ENCODE measurements at regions not wholly inside any gene's neighbourhood (a gene's known extent, or its start where the extent isn't known, plus 50 kb on each side); places are given as distances from the start of the nearest gene placed in this dataset.

GRCh38 chr5:125597338-125597737 lies 825.9 kb upstream of the GRAMD2B start:
- Histone ChIP-seq H3K27me3 (no peaks in the 10 kb centered on the region), H3K36me3 (no peaks in the 10 kb centered on the region), H3K27ac (no peak overlapping the region), H3K4me3 (no peak overlapping the region), H3K9me3 (no peaks in the 10 kb centered on the region), H3K4me1 (no peaks in the 10 kb centered on the region)
- DNase-seq (no peak), ATAC-seq (no peak)
- in situ Hi-C loops (cut with MboI; ENCODE audit: low sequenced_read_pairs in 4 of 4) = no loop called here
- intact Hi-C loops (cut with DNase I; ENCODE audit: low total_unique reads) = no loop called here
- TF ChIP-seq CTCF (IDR thresholded peaks at IDR 0.05 in 4 of 5, conservative IDR thresholded peaks at IDR 0.05 in 1 of 5) (no peak), POLR2A (IDR thresholded peaks at IDR 0.05) (no peak)

GRCh38 chr5:125600559-125600958 lies 822.6 kb upstream of the GRAMD2B start:
- DNase-seq = no peak
- in situ Hi-C loops (cut with MboI; ENCODE audit: low sequenced_read_pairs in 4 of 4) (no loop called here), intact Hi-C loops (cut with DNase I; ENCODE audit: low total_unique reads) (no loop called here)
- Histone ChIP-seq H3K36me3 (no peaks in the 10 kb centered on the region), H3K4me1 (no peaks in the 10 kb centered on the region), H3K27me3 (no peaks in the 10 kb centered on the region), H3K9me3 (no peaks in the 10 kb centered on the region), H3K4me3 (no peak overlapping the region), H3K27ac (no peak overlapping the region)
- TF ChIP-seq CTCF (IDR thresholded peaks at IDR 0.05 in 4 of 5, conservative IDR thresholded peaks at IDR 0.05 in 1 of 5) (no peak), POLR2A (IDR thresholded peaks at IDR 0.05) (no peak)
- no peak for ATAC-seq

GRCh38 chr5:125602184-125602583 lies 821.0 kb upstream of the GRAMD2B start:
- no peak overlapping the region for H3K4me3 ChIP-seq
- no peaks in the 10 kb centered on the region for H3K36me3 ChIP-seq
- H3K4me1 ChIP-seq = no peaks in the 10 kb centered on the region
- H3K27ac ChIP-seq = no peak overlapping the region
- intact Hi-C loops (cut with DNase I; ENCODE audit: low total_unique reads) = no loop called here
- in situ Hi-C loops (cut with MboI; ENCODE audit: low sequenced_read_pairs in 4 of 4) = no loop called here
- TF ChIP-seq POLR2A (IDR thresholded peaks at IDR 0.05) = no peak
- TF ChIP-seq CTCF (IDR thresholded peaks at IDR 0.05 in 4 of 5, conservative IDR thresholded peaks at IDR 0.05 in 1 of 5) = no peak
- no peaks in the 10 kb centered on the region for H3K27me3 ChIP-seq
- DNase-seq = no peak
- no peak for ATAC-seq
- H3K9me3 ChIP-seq = no peaks in the 10 kb centered on the region

- Histone ChIP-seq H3K9me3 (no peaks in the 10 kb centered on the region), H3K4me3 (no peak overlapping the region), H3K27me3 (no peaks in the 10 kb centered on the region), H3K36me3 (no peaks in the 10 kb centered on the region), H3K27ac (no peak overlapping the region), H3K4me1 (no peaks in the 10 kb centered on the region)
- no peak for TF ChIP-seq POLR2A (IDR thresholded peaks at IDR 0.05)
- TF ChIP-seq CTCF (IDR thresholded peaks at IDR 0.05 in 4 of 5, conservative IDR thresholded peaks at IDR 0.05 in 1 of 5) = no peak
- no peak for ATAC-seq
- in situ Hi-C loops (cut with MboI; ENCODE audit: low sequenced_read_pairs in 4 of 4) (no loop called here), intact Hi-C loops (cut with DNase I; ENCODE audit: low total_unique reads) (no loop called here)
- DNase-seq = no peak
Measured at GRCh38 chr5:125603321-125603720, 819.9 kb upstream of the GRAMD2B start.

- in situ Hi-C loops (cut with MboI; ENCODE audit: low sequenced_read_pairs in 4 of 4) (no loop called here), intact Hi-C loops (cut with DNase I; ENCODE audit: low total_unique reads) (no loop called here)
- no peak for TF ChIP-seq POLR2A (IDR thresholded peaks at IDR 0.05)
Measured at GRCh38 chr5:125604104-125604503, 819.1 kb upstream of the GRAMD2B start.

More at GRCh38 chr5:125604104-125604503, 819.1 kb upstream of the GRAMD2B start:
- no peak for DNase-seq
- no peak overlapping the region for H3K4me3 ChIP-seq
- no peak for ATAC-seq
- H3K36me3 ChIP-seq = no peaks in the 10 kb centered on the region
- no peaks in the 10 kb centered on the region for H3K9me3 ChIP-seq
- no peaks in the 10 kb centered on the region for H3K4me1 ChIP-seq
- H3K27ac ChIP-seq = no peak overlapping the region
- H3K27me3 ChIP-seq = no peaks in the 10 kb centered on the region

All from gastrocnemius medialis (tissue), 4 donors.